AG10803 (cell line): ENCODE measurements at regions not wholly inside any gene's neighbourhood (a gene's known extent, or its start where the extent isn't known, plus 50 kb on each side); places are given as distances from the start of the nearest gene placed in this dataset.

Source experiments
- DNase-seq: peaks from one replicate; pipeline ENCODE4 v3.0.0; 2010; ENCODE audit warnings: low read depth
- H3K4me3 ChIP-seq: 2 replicates; pipeline ENCODE4 v1.5.1; 2011; ENCODE audit warnings: mild to moderate bottlenecking, low read length, control low read depth
- CTCF ChIP-seq: conservative IDR thresholded peaks from 2 replicates; pipeline ENCODE4 v1.5.1; 2011; ENCODE audit warnings: mild to moderate bottlenecking, low read length, control low read depth, inconsistent platforms

- H3K4me3 ChIP-seq, result no peak overlapping the region
- DNase-seq, result no peak
These were observed 57.6 kb upstream of the BLID start for GRCh38 chr11:122173587-122173986.

GRCh38 chr11:122173074-122173450 is 57.0 kb upstream of the BLID start:
- DNase-seq, result no peak
- no peak for TF ChIP-seq CTCF
- H3K4me3 ChIP-seq, result no peak overlapping the region

More at GRCh38 chr11:122173587-122173986, 57.6 kb upstream of the BLID start:
- no peak for TF ChIP-seq CTCF

- no peak overlapping the region for H3K4me3 ChIP-seq
- DNase-seq, result no peak
- no peak for TF ChIP-seq CTCF
These were observed 56.5 kb upstream of the BLID start for GRCh38 chr11:122172352-122173073.

GRCh38 chr11:122170815-122171475 is 54.9 kb upstream of the BLID start:
- no peak overlapping the region for H3K4me3 ChIP-seq
- DNase-seq, result peak; percentile 81
- no peak for TF ChIP-seq CTCF

GRCh38 chr11:122168218-122168617 is 52.2 kb upstream of the BLID start:
- H3K4me3 ChIP-seq, result no peak overlapping the region

GRCh38 chr11:122167100-122167499 is 51.1 kb upstream of the BLID start:
- H3K4me3 ChIP-seq, result no peak overlapping the region
- DNase-seq, result peak; percentile 92

More at GRCh38 chr11:122168218-122168617, 52.2 kb upstream of the BLID start:
- no peak for TF ChIP-seq CTCF
- DNase-seq, result no peak

More at GRCh38 chr11:122167100-122167499, 51.1 kb upstream of the BLID start:
- TF ChIP-seq CTCF, result no peak
